HL-60/S4 treated with retinoic acid at 250 ng/mL for 4 days and 3 days (cell line): ENCODE measurements at regions not wholly inside any gene's neighbourhood (a gene's known extent, or its start where the extent isn't known, plus 50 kb on each side); places are given as distances from the start of the nearest gene placed in this dataset.
"Not testable (repeated sequence)": the region's sequence is repeated elsewhere in the genome, so short reads cannot be mapped to it uniquely, and the experiment has no call there.

ENCODE experiments used
- in situ Hi-C: fragments of 300-500 bp; cut with MboI; formaldehyde crosslinking; loops from 2 replicates; pipeline ENCODE4 v1.7.0; 2022; ENCODE audit warnings: low sequenced_read_pairs

- in situ Hi-C loops: not testable (repeated sequence)
These were observed 350.7 kb downstream of the BCL11B start for GRCh38 chr14:98921306-98921705.

- in situ Hi-C loops: no loop called here
These were observed 348.4 kb downstream of the BCL11B start for GRCh38 chr14:98923596-98923995.

GRCh38 chr14:98924046-98924445 is 348.0 kb downstream of the BCL11B start:
- in situ Hi-C loops: no loop called here

GRCh38 chr14:98925354-98926040 is 346.5 kb downstream of the BCL11B start:
- in situ Hi-C loops: no loop called here

- in situ Hi-C loops: no loop called here
These were observed 345.9 kb downstream of the BCL11B start for GRCh38 chr14:98926146-98926545.

- in situ Hi-C loops: no loop called here
These were observed 345.2 kb downstream of the BCL11B start for GRCh38 chr14:98926801-98927200.

- in situ Hi-C loops: no loop called here
These were observed 344.0 kb downstream of the BCL11B start for GRCh38 chr14:98927986-98928385.

- in situ Hi-C loops: no loop called here
These were observed 343.6 kb downstream of the BCL11B start for GRCh38 chr14:98928418-98928817.

- in situ Hi-C loops: no loop called here
These were observed 340.9 kb downstream of the BCL11B start for GRCh38 chr14:98931126-98931525.

- in situ Hi-C loops: no loop called here
These were observed 340.1 kb downstream of the BCL11B start for GRCh38 chr14:98931911-98932310.

GRCh38 chr14:98932431-98933325 is 339.3 kb downstream of the BCL11B start:
- in situ Hi-C loops: no loop called here

GRCh38 chr14:98934569-98934968 is 337.4 kb downstream of the BCL11B start:
- in situ Hi-C loops: not testable (repeated sequence)

- in situ Hi-C loops: no loop called here
These were observed 336.1 kb downstream of the BCL11B start for GRCh38 chr14:98935921-98936320.

GRCh38 chr14:98937021-98937420 is 335.0 kb downstream of the BCL11B start:
- in situ Hi-C loops: no loop called here

GRCh38 chr14:98937712-98938505 is 334.1 kb downstream of the BCL11B start:
- in situ Hi-C loops: no loop called here

- in situ Hi-C loops: no loop called here
These were observed 331.1 kb downstream of the BCL11B start for GRCh38 chr14:98940693-98941437.

GRCh38 chr14:98941481-98941880 is 330.5 kb downstream of the BCL11B start:
- in situ Hi-C loops: no loop called here

GRCh38 chr14:98943907-98944306 is 328.1 kb downstream of the BCL11B start:
- in situ Hi-C loops: no loop called here

- in situ Hi-C loops: no loop called here
These were observed 327.0 kb downstream of the BCL11B start for GRCh38 chr14:98944989-98945388.
